ENCODE measurements at regions not wholly inside any gene's neighbourhood (a gene's known extent, or its start where the extent isn't known, plus 50 kb on each side); places are given as distances from the start of the nearest gene placed in this dataset.

GRCh38 chr2:34936089-34936488 lies 1337.0 kb upstream of the FAM98A start:
- Histone ChIP-seq H3K36me3 (ENCODE audit: control insufficient read depth, low read depth, low read length) (no peaks in the 10 kb centered on the region), H3K9ac (ENCODE audit: low read length) (no peak overlapping the region), H3K9me3 (ENCODE audit: control insufficient read depth, low read depth, low read length) (no peaks in the 10 kb centered on the region), H3K4me3 (ENCODE audit: low read length) (no peak overlapping the region), H3K27ac (ENCODE audit: low read length) (no peak overlapping the region), H3K4me1 (ENCODE audit: control insufficient read depth, low read depth, low read length) (no peaks in the 10 kb centered on the region), H3K27me3 (ENCODE audit: control insufficient read depth, insufficient read depth, low read length) (no peaks in the 10 kb centered on the region)

- Histone ChIP-seq H3K36me3 (ENCODE audit: control insufficient read depth, low read depth, low read length) (no peaks in the 10 kb centered on the region), H3K4me3 (ENCODE audit: low read length) (no peak overlapping the region), H3K27me3 (ENCODE audit: control insufficient read depth, insufficient read depth, low read length) (no peaks in the 10 kb centered on the region), H3K9me3 (ENCODE audit: control insufficient read depth, low read depth, low read length) (no peaks in the 10 kb centered on the region), H3K9ac (ENCODE audit: low read length) (no peak overlapping the region), H3K27ac (ENCODE audit: low read length) (no peak overlapping the region), H3K4me1 (ENCODE audit: control insufficient read depth, low read depth, low read length) (no peaks in the 10 kb centered on the region)
These were observed 1313.0 kb upstream of the FAM98A start for GRCh38 chr2:34912084-34912483.

- Histone ChIP-seq H3K27me3 (ENCODE audit: control insufficient read depth, insufficient read depth, low read length) (no peaks in the 10 kb centered on the region), H3K4me3 (ENCODE audit: low read length) (no peak overlapping the region), H3K36me3 (ENCODE audit: control insufficient read depth, low read depth, low read length) (no peaks in the 10 kb centered on the region), H3K4me1 (ENCODE audit: control insufficient read depth, low read depth, low read length) (no peaks in the 10 kb centered on the region), H3K9ac (ENCODE audit: low read length) (no peak overlapping the region), H3K9me3 (ENCODE audit: control insufficient read depth, low read depth, low read length) (no peaks in the 10 kb centered on the region), H3K27ac (ENCODE audit: low read length) (no peak overlapping the region)
These were observed 1311.0 kb upstream of the FAM98A start for GRCh38 chr2:34909992-34910705.

GRCh38 chr2:34907812-34908211 lies 1308.7 kb upstream of the FAM98A start:
- Histone ChIP-seq H3K27me3 (ENCODE audit: control insufficient read depth, insufficient read depth, low read length) (no peaks in the 10 kb centered on the region), H3K9ac (ENCODE audit: low read length) (no peak overlapping the region), H3K4me1 (ENCODE audit: control insufficient read depth, low read depth, low read length) (no peaks in the 10 kb centered on the region), H3K4me3 (ENCODE audit: low read length) (no peak overlapping the region), H3K9me3 (ENCODE audit: control insufficient read depth, low read depth, low read length) (no peaks in the 10 kb centered on the region), H3K27ac (ENCODE audit: low read length) (no peak overlapping the region), H3K36me3 (ENCODE audit: control insufficient read depth, low read depth, low read length) (no peaks in the 10 kb centered on the region)

GRCh38 chr2:34901739-34902138 lies 1302.6 kb upstream of the FAM98A start:
- Histone ChIP-seq H3K9ac (ENCODE audit: low read length) (no peak overlapping the region), H3K4me1 (ENCODE audit: control insufficient read depth, low read depth, low read length) (no peaks in the 10 kb centered on the region), H3K27ac (ENCODE audit: low read length) (no peak overlapping the region), H3K36me3 (ENCODE audit: control insufficient read depth, low read depth, low read length) (no peaks in the 10 kb centered on the region), H3K27me3 (ENCODE audit: control insufficient read depth, insufficient read depth, low read length) (no peaks in the 10 kb centered on the region), H3K9me3 (ENCODE audit: control insufficient read depth, low read depth, low read length) (no peaks in the 10 kb centered on the region), H3K4me3 (ENCODE audit: low read length) (no peak overlapping the region)

GRCh38 chr2:34899079-34899478 lies 1300.0 kb upstream of the FAM98A start:
- Histone ChIP-seq H3K36me3 (ENCODE audit: control insufficient read depth, low read depth, low read length) (no peaks in the 10 kb centered on the region), H3K9me3 (ENCODE audit: control insufficient read depth, low read depth, low read length) (no peaks in the 10 kb centered on the region), H3K27ac (ENCODE audit: low read length) (no peak overlapping the region), H3K9ac (ENCODE audit: low read length) (no peak overlapping the region), H3K4me1 (ENCODE audit: control insufficient read depth, low read depth, low read length) (no peaks in the 10 kb centered on the region), H3K4me3 (ENCODE audit: low read length) (no peak overlapping the region), H3K27me3 (ENCODE audit: control insufficient read depth, insufficient read depth, low read length) (no peaks in the 10 kb centered on the region)

GRCh38 chr2:34892766-34893165 lies 1293.7 kb upstream of the FAM98A start:
- no peaks in the 10 kb centered on the region for H3K27me3 ChIP-seq (ENCODE audit: control insufficient read depth, insufficient read depth, low read length)
- H3K4me3 ChIP-seq (ENCODE audit: low read length): no peak overlapping the region
- no peak overlapping the region for H3K9ac ChIP-seq (ENCODE audit: low read length)
- no peaks in the 10 kb centered on the region for H3K4me1 ChIP-seq (ENCODE audit: control insufficient read depth, low read depth, low read length)
- no peaks in the 10 kb centered on the region for H3K36me3 ChIP-seq (ENCODE audit: control insufficient read depth, low read depth, low read length)
- H3K9me3 ChIP-seq (ENCODE audit: control insufficient read depth, low read depth, low read length): no peaks in the 10 kb centered on the region
- no peak overlapping the region for H3K27ac ChIP-seq (ENCODE audit: low read length)

- H3K9me3 ChIP-seq (ENCODE audit: control insufficient read depth, low read depth, low read length): no peaks in the 10 kb centered on the region
- H3K27ac ChIP-seq (ENCODE audit: low read length): no peak overlapping the region
- no peak overlapping the region for H3K4me3 ChIP-seq (ENCODE audit: low read length)
- H3K36me3 ChIP-seq (ENCODE audit: control insufficient read depth, low read depth, low read length): no peaks in the 10 kb centered on the region
- no peaks in the 10 kb centered on the region for H3K4me1 ChIP-seq (ENCODE audit: control insufficient read depth, low read depth, low read length)
- no peaks in the 10 kb centered on the region for H3K27me3 ChIP-seq (ENCODE audit: control insufficient read depth, insufficient read depth, low read length)
- H3K9ac ChIP-seq (ENCODE audit: low read length): no peak overlapping the region
These were observed 1293.2 kb upstream of the FAM98A start for GRCh38 chr2:34892256-34892655.

- H3K27ac ChIP-seq (ENCODE audit: low read length): no peak overlapping the region
- H3K9me3 ChIP-seq (ENCODE audit: control insufficient read depth, low read depth, low read length): no peaks in the 10 kb centered on the region
- no peak overlapping the region for H3K9ac ChIP-seq (ENCODE audit: low read length)
- H3K36me3 ChIP-seq (ENCODE audit: control insufficient read depth, low read depth, low read length): no peaks in the 10 kb centered on the region
- no peaks in the 10 kb centered on the region for H3K4me1 ChIP-seq (ENCODE audit: control insufficient read depth, low read depth, low read length)
- no peaks in the 10 kb centered on the region for H3K27me3 ChIP-seq (ENCODE audit: control insufficient read depth, insufficient read depth, low read length)
- H3K4me3 ChIP-seq (ENCODE audit: low read length): no peak overlapping the region
These were observed 1276.1 kb upstream of the FAM98A start for GRCh38 chr2:34875091-34875745.

- H3K27me3 ChIP-seq (ENCODE audit: control insufficient read depth, insufficient read depth, low read length): no peaks in the 10 kb centered on the region
- H3K9me3 ChIP-seq (ENCODE audit: control insufficient read depth, low read depth, low read length): no peaks in the 10 kb centered on the region
- H3K36me3 ChIP-seq (ENCODE audit: control insufficient read depth, low read depth, low read length): no peaks in the 10 kb centered on the region
- no peak overlapping the region for H3K9ac ChIP-seq (ENCODE audit: low read length)
- no peaks in the 10 kb centered on the region for H3K4me1 ChIP-seq (ENCODE audit: control insufficient read depth, low read depth, low read length)
- no peak overlapping the region for H3K4me3 ChIP-seq (ENCODE audit: low read length)
- no peak overlapping the region for H3K27ac ChIP-seq (ENCODE audit: low read length)
These were observed 1254.5 kb upstream of the FAM98A start for GRCh38 chr2:34853646-34854045.

GRCh38 chr2:34851804-34852203 lies 1252.7 kb upstream of the FAM98A start:
- H3K36me3 ChIP-seq (ENCODE audit: control insufficient read depth, low read depth, low read length): no peaks in the 10 kb centered on the region
- H3K9ac ChIP-seq (ENCODE audit: low read length): no peak overlapping the region
- no peak overlapping the region for H3K4me3 ChIP-seq (ENCODE audit: low read length)
- no peaks in the 10 kb centered on the region for H3K27me3 ChIP-seq (ENCODE audit: control insufficient read depth, insufficient read depth, low read length)
- H3K4me1 ChIP-seq (ENCODE audit: control insufficient read depth, low read depth, low read length): no peaks in the 10 kb centered on the region
- H3K9me3 ChIP-seq (ENCODE audit: control insufficient read depth, low read depth, low read length): no peaks in the 10 kb centered on the region
- H3K27ac ChIP-seq (ENCODE audit: low read length): no peak overlapping the region

GRCh38 chr2:34849827-34850226 lies 1250.7 kb upstream of the FAM98A start:
- no peak overlapping the region for H3K27ac ChIP-seq (ENCODE audit: low read length)
- no peak overlapping the region for H3K9ac ChIP-seq (ENCODE audit: low read length)
- no peaks in the 10 kb centered on the region for H3K27me3 ChIP-seq (ENCODE audit: control insufficient read depth, insufficient read depth, low read length)
- no peaks in the 10 kb centered on the region for H3K9me3 ChIP-seq (ENCODE audit: control insufficient read depth, low read depth, low read length)
- H3K4me1 ChIP-seq (ENCODE audit: control insufficient read depth, low read depth, low read length): peaks cover 1% of the 10 kb centered on the region
- no peaks in the 10 kb centered on the region for H3K36me3 ChIP-seq (ENCODE audit: control insufficient read depth, low read depth, low read length)
- H3K4me3 ChIP-seq (ENCODE audit: low read length): no peak overlapping the region
